Stimulated activated CD4-positive, alpha-beta T cell treated with anti-CD3 and anti-CD28 coated beads, Interleukin-1b, Interleukin-23, amount 100 ng/mL, for 48 hours (primary cell): ENCODE measurements at regions not wholly inside any gene's neighbourhood (a gene's known extent, or its start where the extent isn't known, plus 50 kb on each side); places are given as distances from the start of the nearest gene placed in this dataset.
"Not testable (repeated sequence)": the region's sequence is repeated elsewhere in the genome, so short reads cannot be mapped to it uniquely, and the experiment has no call there.

Experiments used
- DNase-seq: peaks from one replicate; pipeline ENCODE4 v3.0.0-alpha.2; 2020

DNA sequence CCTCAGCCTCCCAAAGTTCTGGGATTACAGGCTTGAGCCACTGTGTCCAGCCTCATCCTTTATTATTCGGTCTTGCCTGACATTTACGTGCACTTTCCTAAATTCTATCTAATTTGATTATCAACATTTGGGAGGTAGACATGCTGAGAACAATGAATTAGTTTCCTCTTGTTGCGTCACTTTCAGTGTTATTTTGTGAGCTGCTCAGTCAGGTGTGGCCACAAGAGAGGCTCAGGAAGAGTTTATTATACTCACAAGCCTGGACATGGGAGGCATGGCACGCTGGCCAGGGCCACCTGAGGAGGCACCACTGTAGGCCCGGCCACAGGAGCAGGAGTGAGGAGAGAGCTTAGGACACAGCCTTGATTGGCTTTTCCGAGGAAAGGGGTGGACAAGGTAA is 59.7 kb upstream of the RBFOX2 start:
- DNase-seq, result no peak

DNA sequence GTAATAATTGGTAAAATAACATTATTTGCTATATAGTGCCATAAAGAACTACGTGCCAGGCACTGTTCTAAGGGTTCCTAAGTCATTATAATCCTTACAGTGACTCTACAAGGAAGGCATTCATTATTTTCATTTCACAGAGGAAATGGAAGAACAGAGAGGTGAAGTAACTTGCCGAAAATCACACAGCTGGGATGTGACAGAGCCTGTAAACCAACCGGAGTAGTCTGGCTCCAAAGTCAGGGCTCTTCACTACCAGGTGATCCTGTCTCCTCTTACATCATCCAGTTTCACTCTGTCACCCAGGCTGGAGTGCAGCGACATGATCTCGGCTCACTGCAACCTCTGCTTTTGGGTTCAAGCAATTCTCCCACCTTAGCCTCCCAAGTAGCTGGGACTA is 59.2 kb upstream of the RBFOX2 start:
- no peak for DNase-seq

DNA sequence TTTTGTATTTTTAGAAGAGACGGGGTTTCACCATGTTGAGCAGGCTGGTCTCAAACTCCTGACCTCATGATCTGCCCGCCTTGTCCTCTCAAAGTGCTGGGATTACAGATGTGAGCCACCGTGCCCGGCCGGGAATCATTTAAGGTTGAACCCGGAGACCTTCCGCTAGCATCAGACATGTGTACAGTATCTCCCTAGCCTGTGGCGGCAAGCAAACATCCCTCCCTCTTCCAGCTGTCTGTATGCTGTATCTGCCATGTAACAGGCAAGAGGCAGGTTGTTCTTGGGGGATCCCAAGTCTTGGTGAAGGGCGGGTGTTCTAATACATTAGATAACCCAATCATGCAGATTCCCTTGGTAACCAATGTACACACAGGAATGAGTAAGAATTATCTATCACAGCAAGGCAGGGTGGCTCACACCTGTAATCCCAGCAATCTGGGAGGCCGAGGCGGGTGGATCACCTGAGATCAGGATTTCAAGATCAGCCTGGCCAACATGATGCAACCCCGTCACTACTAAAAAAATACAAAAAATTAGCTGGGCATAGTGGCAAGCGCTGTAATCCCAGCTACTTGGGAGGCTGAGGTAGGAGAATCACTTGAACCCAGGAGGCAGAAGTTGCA is 58.1 kb upstream of the RBFOX2 start:
- no peak for DNase-seq

DNA sequence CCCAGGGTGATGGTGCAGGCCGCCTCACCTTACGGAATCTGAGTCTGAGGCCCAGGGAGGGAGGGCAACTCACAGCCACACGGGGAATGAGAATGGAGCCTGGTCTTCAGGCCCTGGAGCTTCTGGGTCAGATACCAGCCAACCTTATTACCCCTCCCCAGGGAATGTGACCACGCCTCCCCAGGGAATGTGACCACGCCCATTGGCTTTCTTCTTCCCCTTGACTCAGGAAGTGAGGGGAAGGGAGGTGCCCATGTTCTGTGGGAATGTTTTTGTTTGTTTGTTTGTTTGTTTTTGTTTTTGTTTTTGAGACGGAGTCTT is 57.5 kb upstream of the RBFOX2 start:
- DNase-seq, result no peak

DNA sequence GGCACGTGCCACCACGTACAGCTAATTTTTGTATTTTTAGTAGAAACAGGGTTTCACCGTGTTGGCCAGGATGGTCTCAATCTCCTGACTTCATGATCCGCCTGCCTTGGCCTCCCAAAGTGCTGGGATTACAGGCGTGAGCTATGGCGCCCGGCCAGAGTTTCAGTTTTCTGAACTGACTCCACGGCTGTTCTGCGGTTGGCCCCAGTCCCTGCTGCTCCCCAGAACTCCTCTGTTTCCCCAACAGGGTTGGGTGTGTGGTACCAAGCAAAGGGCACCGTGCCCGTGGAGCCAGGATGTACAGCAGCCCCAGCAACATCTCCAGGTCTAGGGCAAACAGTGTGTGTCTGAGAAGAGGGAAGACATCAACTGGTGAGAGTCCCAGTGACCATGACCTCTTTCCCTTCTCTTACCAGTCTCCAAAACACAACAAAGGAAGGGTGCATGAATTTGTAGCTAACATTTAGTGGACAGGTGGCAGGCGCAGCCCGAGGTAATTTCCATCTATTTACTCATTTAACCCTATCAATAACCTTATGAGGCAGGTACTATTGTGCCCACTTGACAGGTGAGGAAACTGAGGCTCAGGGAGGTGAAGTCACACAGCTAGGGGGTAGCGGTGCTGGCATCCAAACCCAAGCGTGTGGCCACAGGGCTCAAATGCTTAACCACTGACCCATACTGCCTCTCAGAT is 57.0 kb upstream of the RBFOX2 start:
- no peak for DNase-seq

DNA sequence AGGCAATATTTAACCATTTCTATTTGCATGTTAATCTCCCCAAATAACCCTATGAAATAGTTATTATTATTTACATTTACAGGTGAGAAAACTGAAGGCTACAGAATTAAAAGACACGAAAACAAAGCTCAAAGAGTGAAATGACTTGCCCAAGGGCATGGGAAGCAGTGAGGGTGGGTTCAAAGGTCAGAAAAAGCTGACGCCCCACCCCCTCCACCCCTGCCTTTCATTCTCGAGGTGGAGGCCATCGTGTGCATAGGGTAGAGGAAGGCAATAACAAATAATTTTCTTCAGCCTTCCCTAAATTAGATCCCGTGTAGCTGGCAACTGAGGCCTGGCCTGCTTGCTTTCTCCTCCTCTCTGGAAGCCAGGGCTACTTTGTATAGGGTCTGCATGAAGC is 56.1 kb upstream of the RBFOX2 start:
- no peak for DNase-seq

DNA sequence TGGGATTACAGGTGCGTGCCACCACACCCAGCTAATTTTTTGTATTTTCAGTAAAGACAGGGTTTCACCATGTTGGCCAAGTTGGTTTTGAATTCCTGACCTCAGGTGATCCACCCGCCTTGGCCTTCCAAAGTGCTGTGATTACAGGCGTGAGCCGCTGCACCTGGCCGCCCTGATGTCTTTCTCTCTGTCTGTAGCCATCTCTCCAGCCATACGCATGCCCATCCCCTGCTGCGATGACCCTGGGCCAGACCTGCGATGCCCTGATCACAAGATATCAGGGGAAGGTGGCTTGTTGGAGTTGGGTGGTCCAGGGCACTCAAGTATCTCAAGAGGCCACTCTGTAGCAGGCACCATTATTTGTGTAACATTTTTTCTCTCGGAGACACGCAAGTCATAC is 54.4 kb upstream of the RBFOX2 start:
- no peak for DNase-seq

DNA sequence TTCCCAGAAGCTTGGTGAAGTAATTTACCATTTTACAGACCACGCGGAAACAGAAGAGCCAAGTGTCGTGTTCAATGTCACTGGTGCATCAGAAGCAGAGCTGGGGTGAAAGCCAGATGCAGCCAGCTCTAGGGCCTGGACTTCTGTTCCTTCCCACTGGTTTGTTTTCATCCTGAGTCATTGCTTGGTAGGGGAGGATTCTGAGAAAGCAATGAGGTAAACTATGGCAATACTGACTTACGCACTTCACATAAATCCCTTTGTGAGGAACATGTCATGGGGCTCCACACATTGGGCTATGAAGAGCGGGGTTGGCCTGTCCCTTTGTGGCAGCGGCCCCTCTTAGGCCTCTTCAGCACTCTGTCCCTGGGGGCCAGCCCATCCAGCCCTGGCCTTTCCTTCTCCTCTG is 52.4 kb upstream of the RBFOX2 start:
- DNase-seq, result no peak

DNA sequence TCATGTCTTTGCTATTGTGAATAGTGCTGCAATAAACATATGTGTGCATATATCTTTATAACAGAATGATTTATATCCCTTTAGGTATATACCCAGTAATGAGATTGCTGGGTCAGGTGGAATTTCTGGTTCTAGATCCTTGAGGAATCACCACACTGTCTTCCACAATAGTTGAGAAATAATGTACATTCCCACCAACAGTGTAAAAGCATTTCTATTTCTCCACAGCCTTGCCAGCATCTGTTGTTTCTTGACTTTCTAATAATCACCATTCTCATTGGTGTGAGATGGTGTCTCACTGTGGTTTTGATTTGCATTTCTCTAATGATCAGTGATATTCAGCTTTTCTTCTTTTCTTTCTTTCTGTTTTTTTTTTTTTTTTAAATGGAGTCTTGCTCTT is 51.7 kb upstream of the RBFOX2 start:
- not testable (repeated sequence) for DNase-seq

DNA sequence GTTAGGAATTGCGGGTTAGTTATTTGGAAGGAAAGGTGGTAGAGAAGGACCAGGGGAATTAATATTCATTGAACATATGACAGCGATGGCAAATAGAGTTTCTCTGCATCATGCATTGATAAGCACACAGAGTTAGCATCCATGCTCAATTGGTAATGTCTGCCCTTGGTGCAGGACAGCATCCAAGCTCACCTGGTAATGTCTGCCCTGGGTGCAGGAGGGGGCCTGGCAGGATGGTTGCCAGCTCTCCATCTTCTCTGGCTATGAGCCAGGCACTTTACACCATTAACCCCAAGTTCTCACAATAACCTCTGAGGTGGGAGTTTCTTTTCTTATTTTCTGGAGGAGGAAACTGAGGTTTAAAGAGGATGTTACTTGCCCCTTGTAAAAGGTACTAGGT is 50.4 kb upstream of the RBFOX2 start:
- peak; percentile 5 for DNase-seq
